RWPE2 (cell line): ENCODE measurements at regions not wholly inside any gene's neighbourhood (a gene's known extent, or its start where the extent isn't known, plus 50 kb on each side); places are given as distances from the start of the nearest gene placed in this dataset.
"Not testable (repeated sequence)": the region's sequence is repeated elsewhere in the genome, so short reads cannot be mapped to it uniquely, and the experiment has no call there.

ENCODE experiments used
- ATAC-seq: fragments of 200-7000 bp; cut with Tn5 transposase; 3 replicates; pipeline ENCODE4 v1.9.1; 2021; ENCODE audit warnings: low read depth
- DNase-seq: peaks from one replicate; pipeline ENCODE4 v3.0.0-alpha.2; 2020; ENCODE audit warnings: low spot score
- H3K27ac ChIP-seq: fragments of 450-650 bp; 2 replicates; pipeline ENCODE4 v1.5.1; 2017; ENCODE audit warnings: mild to moderate bottlenecking; ENCODE audit not compliant: poor library complexity, severe bottlenecking
- H3K27me3 ChIP-seq: fragments of 250-450 bp; sonication (Bioruptor Pico); 2 replicates; pipeline ENCODE4 v1.5.1; 2021; ENCODE audit warnings: mild to moderate bottlenecking, moderate library complexity; ENCODE audit not compliant: insufficient read depth, poor library complexity, severe bottlenecking
- H3K36me3 ChIP-seq: fragments of 250-450 bp; sonication (Bioruptor Pico); 2 replicates; pipeline ENCODE4 v1.5.1; 2020; ENCODE audit warnings: low read depth, mild to moderate bottlenecking, moderate library complexity
- H3K4me1 ChIP-seq: fragments of 250-450 bp; sonication (Bioruptor Pico); 2 replicates; pipeline ENCODE4 v1.5.1; 2021; ENCODE audit warnings: mild to moderate bottlenecking, moderate library complexity; ENCODE audit not compliant: insufficient read depth, poor library complexity, severe bottlenecking
- H3K4me3 ChIP-seq: fragments of 250-450 bp; sonication (Bioruptor Pico); 2 replicates; pipeline ENCODE4 v1.5.1; 2021; ENCODE audit warnings: mild to moderate bottlenecking, moderate library complexity; ENCODE audit not compliant: severe bottlenecking
- H3K9me3 ChIP-seq: fragments of 250-450 bp; sonication (Bioruptor Pico); 2 replicates; pipeline ENCODE4 v1.5.1; 2021; ENCODE audit warnings: mild to moderate bottlenecking, moderate library complexity; ENCODE audit not compliant: severe bottlenecking
- CTCF ChIP-seq: fragments of 450-650 bp; IDR thresholded peaks from one replicate; pipeline ENCODE4 v1.5.1; 2017; ENCODE audit warnings: mild to moderate bottlenecking, moderate library complexity; ENCODE audit not compliant: poor library complexity, severe bottlenecking

GRCh38 chr22:16665610-16666009 is 73.0 kb upstream of the CCT8L2 start:
- H3K27me3 ChIP-seq, H3K36me3 ChIP-seq, H3K4me1 ChIP-seq, H3K9me3 ChIP-seq, H3K4me3 ChIP-seq, ATAC-seq, H3K27ac ChIP-seq, DNase-seq: not testable (repeated sequence)

- not testable (repeated sequence) for H3K9me3 ChIP-seq, H3K27ac ChIP-seq, ATAC-seq, H3K36me3 ChIP-seq, H3K27me3 ChIP-seq, H3K4me1 ChIP-seq, DNase-seq, H3K4me3 ChIP-seq
These were observed 69.7 kb upstream of the CCT8L2 start for GRCh38 chr22:16662330-16662729.

GRCh38 chr22:16660989-16661388 is 68.4 kb upstream of the CCT8L2 start:
- H3K9me3 ChIP-seq, H3K4me1 ChIP-seq, H3K36me3 ChIP-seq, DNase-seq, H3K27me3 ChIP-seq, ATAC-seq, H3K27ac ChIP-seq, H3K4me3 ChIP-seq: not testable (repeated sequence)

GRCh38 chr22:16660570-16660969 is 68.0 kb upstream of the CCT8L2 start:
- not testable (repeated sequence) for H3K4me1 ChIP-seq, H3K27me3 ChIP-seq, ATAC-seq, H3K27ac ChIP-seq, H3K36me3 ChIP-seq, DNase-seq, H3K9me3 ChIP-seq, H3K4me3 ChIP-seq

GRCh38 chr22:16659273-16659834 is 66.7 kb upstream of the CCT8L2 start:
- not testable (repeated sequence) for H3K4me1 ChIP-seq, H3K27me3 ChIP-seq, DNase-seq, H3K36me3 ChIP-seq, H3K9me3 ChIP-seq, H3K4me3 ChIP-seq, H3K27ac ChIP-seq, ATAC-seq

- Histone ChIP-seq H3K4me3 (no peak overlapping the region), H3K27me3 (no peaks in the 10 kb centered on the region), H3K27ac (no peak overlapping the region), H3K9me3 (no peaks in the 10 kb centered on the region), H3K4me1 (no peaks in the 10 kb centered on the region), H3K36me3 (no peaks in the 10 kb centered on the region)
- ATAC-seq (no peak), DNase-seq (no peak)
- TF ChIP-seq CTCF = no peak
These were observed 65.5 kb upstream of the CCT8L2 start for GRCh38 chr22:16658068-16658467.

- no peak for TF ChIP-seq CTCF
- Histone ChIP-seq H3K27me3 (no peaks in the 10 kb centered on the region), H3K4me3 (no peak overlapping the region), H3K4me1 (no peaks in the 10 kb centered on the region), H3K36me3 (no peaks in the 10 kb centered on the region), H3K27ac (no peak overlapping the region), H3K9me3 (no peaks in the 10 kb centered on the region)
- DNase-seq (no peak), ATAC-seq (no peak)
These were observed 62.3 kb upstream of the CCT8L2 start for GRCh38 chr22:16654882-16655281.

- not testable (repeated sequence) for ATAC-seq, H3K27me3 ChIP-seq, H3K9me3 ChIP-seq
These were observed 61.7 kb upstream of the CCT8L2 start for GRCh38 chr22:16654336-16654735.

GRCh38 chr22:16653222-16653621 is 60.6 kb upstream of the CCT8L2 start:
- ATAC-seq, H3K27me3 ChIP-seq, DNase-seq, H3K27ac ChIP-seq, H3K9me3 ChIP-seq, H3K4me3 ChIP-seq, H3K36me3 ChIP-seq, H3K4me1 ChIP-seq: not testable (repeated sequence)

More at GRCh38 chr22:16654336-16654735, 61.7 kb upstream of the CCT8L2 start:
- H3K4me1 ChIP-seq, H3K27ac ChIP-seq, H3K36me3 ChIP-seq, DNase-seq, H3K4me3 ChIP-seq: not testable (repeated sequence)
